Transverse colon (tissue), 4 donors: ENCODE measurements at regions not wholly inside any gene's neighbourhood (a gene's known extent, or its start where the extent isn't known, plus 50 kb on each side); places are given as distances from the start of the nearest gene placed in this dataset.

Experiments
- DNase-seq: peaks from one replicate; pipeline ENCODE4 v3.0.0-alpha.2; 2019
- H3K27ac ChIP-seq, 4 donors: fragments of 200-600 bp; sonication (generic); 2 replicates each; pipeline ENCODE4 v1.5.1; 2016 to 2018; ENCODE audit warnings: inconsistent platforms in 4 of 4
- H3K27me3 ChIP-seq: fragments of 200-600 bp; sonication (generic); 2 replicates; pipeline ENCODE4 v1.5.1; 2017; ENCODE audit warnings: inconsistent platforms
- H3K36me3 ChIP-seq, 4 donors: fragments of 200-600 bp; sonication (generic); 2 replicates each; pipeline ENCODE4 v1.5.1; 2017 to 2019; ENCODE audit warnings: inconsistent platforms in 4 of 4
- H3K4me1 ChIP-seq, 4 donors: fragments of 200-600 bp; sonication (generic); 2 replicates each; pipeline ENCODE4 v1.5.1; 2017 to 2020; ENCODE audit warnings: inconsistent platforms in 4 of 4
- H3K4me3 ChIP-seq, 4 donors: fragments of 200-600 bp; sonication (generic); 1 replicate in 1 of 4; 2 replicates in 3 of 4; pipeline versions ENCODE4 v1.5.1 to v1.6.1; 2017 to 2019; ENCODE audit warnings: inconsistent platforms in 4 of 4
- H3K9me3 ChIP-seq, 2 donors: fragments of 200-600 bp; sonication (generic); 2 replicates each; pipeline ENCODE4 v1.5.1; 2017 to 2019; ENCODE audit warnings: inconsistent platforms in 2 of 2
- EP300 ChIP-seq: sonication (generic); formaldehyde crosslinking; IDR thresholded peaks from one replicate; pipeline ENCODE4 v1.6.1; 2017; ENCODE audit warnings: antibody characterized with exemption, low read depth
- POLR2A ChIP-seq: fragments of 450-650 bp; IDR thresholded peaks from one replicate; pipeline ENCODE4 v1.6.1; 2016; ENCODE audit warnings: antibody characterized with exemption, mild to moderate bottlenecking, moderate library complexity
- POLR2AphosphoS5 ChIP-seq, 3 donors: sonication (generic); formaldehyde crosslinking; IDR thresholded peaks; one replicate each; pipeline ENCODE4 v1.6.1; 2016; ENCODE audit warnings: antibody characterized with exemption in 3 of 3
- WGBS, 2 donors: methylation state at CpG; one replicate each; pipeline ENCODE4 v1.1.5; 2018; ENCODE audit warnings: low coverage in 1 of 2; 5-methylcytosine and 5-hydroxymethylcytosine counted together
- in situ Hi-C, 4 donors: fragments of 200-750 bp; cut with MboI; loops; one replicate each; pipeline versions ENCODE4 v1.15.0 to v1.15.1; 2017; ENCODE audit warnings: low sequenced_read_pairs in 3 of 4, low pct_ligation_motif_present in 1 of 4, low pct_unique_long_range_greater_than_20kb in 1 of 4
- intact Hi-C: fragments of 100-400 bp; cut with DNase I; formaldehyde crosslinking; loops from one replicate; pipeline ENCODE4 v1.15.1; 2023; ENCODE audit warnings: low total_unique reads
- TF ChIP-seq, protein P1 (sequence below), 5 experiments: fragments of 200-600 bp in 3 of 5; fragments of 450-650 bp in 2 of 5; sonication (generic) in 3 of 5; IDR thresholded peaks; 1 replicate in 2 of 5; 2 replicates in 3 of 5; pipeline ENCODE4 v1.5.1; 2016 to 2017; ENCODE audit warnings: antibody characterized with exemption in 5 of 5, inconsistent platforms in 3 of 5, mild to moderate bottlenecking in 2 of 5, moderate library complexity in 1 of 5

DNA sequence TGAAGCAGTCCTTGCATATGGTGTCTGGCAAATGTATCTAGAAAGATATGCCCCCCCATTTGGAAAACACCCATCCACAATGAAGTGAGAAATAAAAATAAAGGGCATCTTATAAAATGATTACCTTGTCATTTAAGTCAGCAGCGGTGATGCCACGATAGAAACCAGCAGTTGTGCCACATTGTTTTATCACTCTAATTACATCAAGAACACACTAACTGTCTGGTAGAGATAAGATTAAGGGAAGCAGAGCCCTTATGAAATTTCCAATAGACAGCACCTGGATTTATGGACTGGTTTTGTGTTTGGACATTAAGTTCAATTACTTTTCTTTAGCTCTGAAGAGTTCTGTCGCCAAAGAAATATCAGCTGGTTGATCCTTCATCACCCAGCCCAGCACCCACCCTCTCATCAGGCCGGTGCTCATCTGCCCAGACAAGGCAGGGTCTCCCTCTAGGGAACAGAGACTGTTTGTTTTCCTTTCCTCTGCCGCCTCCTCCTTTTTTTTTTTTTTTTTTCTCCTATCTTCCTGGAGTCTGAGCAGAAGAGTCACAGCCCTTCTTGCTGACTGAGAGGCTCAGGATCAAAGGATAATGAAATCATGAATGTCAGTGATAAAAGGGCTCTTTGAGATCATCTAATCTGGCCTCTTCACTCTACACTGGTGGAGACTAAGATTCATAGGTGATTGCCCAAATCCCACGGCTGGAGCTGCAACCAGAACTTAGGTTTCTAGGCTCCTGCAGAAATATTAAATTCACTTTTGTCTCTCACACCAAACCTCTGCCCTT lies 464.1 kb downstream of the NTRK3 start:
- DNase-seq: no peak
- in situ Hi-C loops (no loop called here), intact Hi-C loops (no loop called here)
- no peak overlapping the region for H3K4me3 ChIP-seq
- no peaks in the 10 kb centered on the region for H3K4me1 ChIP-seq
- H3K36me3 ChIP-seq: no peaks in the 10 kb centered on the region
- H3K27me3 ChIP-seq: no peaks in the 10 kb centered on the region
- H3K27ac ChIP-seq: no peak overlapping the region
- WGBS, 2 donors: 61 to 67% methylated on average over 4 to 6 of the region's 6 CpGs
- TF ChIP-seq EP300 (no peak), POLR2A (no peak), POLR2AphosphoS5 (IDR thresholded peaks at IDR 0.05) (no peak)
- TF ChIP-seq, protein P1, sequence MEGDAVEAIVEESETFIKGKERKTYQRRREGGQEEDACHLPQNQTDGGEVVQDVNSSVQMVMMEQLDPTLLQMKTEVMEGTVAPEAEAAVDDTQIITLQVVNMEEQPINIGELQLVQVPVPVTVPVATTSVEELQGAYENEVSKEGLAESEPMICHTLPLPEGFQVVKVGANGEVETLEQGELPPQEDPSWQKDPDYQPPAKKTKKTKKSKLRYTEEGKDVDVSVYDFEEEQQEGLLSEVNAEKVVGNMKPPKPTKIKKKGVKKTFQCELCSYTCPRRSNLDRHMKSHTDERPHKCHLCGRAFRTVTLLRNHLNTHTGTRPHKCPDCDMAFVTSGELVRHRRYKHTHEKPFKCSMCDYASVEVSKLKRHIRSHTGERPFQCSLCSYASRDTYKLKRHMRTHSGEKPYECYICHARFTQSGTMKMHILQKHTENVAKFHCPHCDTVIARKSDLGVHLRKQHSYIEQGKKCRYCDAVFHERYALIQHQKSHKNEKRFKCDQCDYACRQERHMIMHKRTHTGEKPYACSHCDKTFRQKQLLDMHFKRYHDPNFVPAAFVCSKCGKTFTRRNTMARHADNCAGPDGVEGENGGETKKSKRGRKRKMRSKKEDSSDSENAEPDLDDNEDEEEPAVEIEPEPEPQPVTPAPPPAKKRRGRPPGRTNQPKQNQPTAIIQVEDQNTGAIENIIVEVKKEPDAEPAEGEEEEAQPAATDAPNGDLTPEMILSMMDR (IDR thresholded peaks at IDR 0.05): no peak
- H3K9me3 ChIP-seq: no peaks in the 10 kb centered on the region

DNA sequence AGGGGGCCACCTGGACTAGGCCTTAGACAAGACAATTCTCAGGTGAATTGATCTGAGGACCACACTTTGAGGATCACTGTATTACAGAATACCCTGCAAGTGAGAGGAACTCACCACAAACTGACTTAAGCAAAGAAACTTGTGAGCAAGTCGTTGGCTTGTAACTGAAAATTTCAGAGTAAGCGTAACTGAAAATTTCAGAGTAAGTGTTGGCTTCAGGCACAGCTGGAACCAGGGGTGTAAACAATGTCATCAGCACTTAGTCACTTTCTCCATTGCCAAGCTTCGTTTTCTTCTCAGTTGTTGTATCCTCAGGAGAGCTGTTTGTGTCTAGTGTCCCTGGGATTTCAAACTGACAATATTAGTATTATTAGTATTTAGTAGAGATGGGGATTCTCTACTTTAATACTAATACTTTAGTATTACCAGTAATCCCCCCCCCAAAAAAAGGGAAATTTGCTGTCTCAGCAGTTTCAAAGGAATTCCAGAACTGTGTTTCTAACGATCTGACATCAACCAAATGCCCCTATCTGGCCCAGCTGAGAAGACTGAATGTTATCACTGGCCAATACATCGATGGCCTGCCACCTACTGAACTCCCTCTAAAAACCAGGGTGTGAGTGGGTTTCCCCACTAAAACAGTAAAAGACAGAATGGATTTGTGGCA lies 474.4 kb downstream of the NTRK3 start:
- Histone ChIP-seq H3K27me3 (no peaks in the 10 kb centered on the region), H3K27ac (no peak overlapping the region), H3K4me3 (no peak overlapping the region), H3K9me3 (no peaks in the 10 kb centered on the region), H3K36me3 (no peaks in the 10 kb centered on the region), H3K4me1 (no peaks in the 10 kb centered on the region)
- TF ChIP-seq POLR2AphosphoS5 (IDR thresholded peaks at IDR 0.05): no peak
- intact Hi-C loops: no loop called here
- 39 to 53% methylated on average over 3 to 5 of the region's 5 CpGs for WGBS, 2 donors
- DNase-seq: no peak
- in situ Hi-C loops: no loop called here

DNA sequence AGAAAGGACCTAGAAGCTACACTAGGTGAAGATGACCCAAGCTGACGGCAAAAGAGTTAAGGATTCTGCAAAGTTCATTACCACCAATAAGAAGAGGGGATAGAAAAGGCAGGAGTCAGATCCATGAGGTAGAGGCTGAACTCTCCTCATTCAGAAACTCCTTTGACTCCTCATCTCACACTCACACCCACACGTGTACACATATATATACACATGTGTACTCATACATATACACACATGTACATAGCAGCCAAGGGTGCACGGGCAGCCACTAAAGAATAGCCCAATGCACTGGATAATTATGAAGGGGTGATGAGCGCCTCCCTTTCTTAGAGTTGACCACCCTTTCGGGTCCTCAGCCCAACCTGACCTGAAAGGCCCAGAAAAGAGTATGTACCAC lies 476.8 kb downstream of the NTRK3 start:
- whole genome bisulfite sequencing, 2 donors: 78 to 86% methylated on average over 5 of the region's 5 CpGs
- TF ChIP-seq, protein P1 (IDR thresholded peaks at IDR 0.05): no peak
- TF ChIP-seq POLR2A (no peak), POLR2AphosphoS5 (IDR thresholded peaks at IDR 0.05) (no peak), EP300 (no peak)
- in situ Hi-C loops (no loop called here), intact Hi-C loops (no loop called here)
- DNase-seq: no peak
- no peaks in the 10 kb centered on the region for H3K4me1 ChIP-seq
- no peaks in the 10 kb centered on the region for H3K27me3 ChIP-seq
- H3K9me3 ChIP-seq: no peaks in the 10 kb centered on the region
- no peak overlapping the region for H3K27ac ChIP-seq
- no peak overlapping the region for H3K4me3 ChIP-seq
- H3K36me3 ChIP-seq: no peaks in the 10 kb centered on the region

DNA sequence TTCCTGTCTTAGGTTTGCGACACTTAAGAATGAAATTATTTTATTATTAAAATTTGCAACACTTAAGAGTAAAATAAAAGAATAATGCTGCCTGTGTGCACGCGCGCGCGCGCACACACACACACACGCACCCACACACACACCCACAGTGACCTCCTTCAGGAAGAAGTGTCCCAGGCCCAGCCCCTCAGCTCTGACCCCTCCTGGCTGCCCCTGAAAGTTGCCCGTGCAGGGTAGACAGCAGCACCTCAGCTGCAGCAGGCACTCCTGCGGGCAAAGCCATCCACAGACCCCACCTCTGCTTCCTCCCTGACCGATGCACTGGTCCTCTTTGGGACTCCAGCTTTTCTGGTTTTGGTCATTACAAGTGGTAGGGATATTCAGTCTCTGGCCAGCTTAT lies 478.2 kb downstream of the NTRK3 start:
- H3K36me3 ChIP-seq: no peaks in the 10 kb centered on the region
- no peaks in the 10 kb centered on the region for H3K27me3 ChIP-seq
- 82 to 87% methylated on average over 6 to 11 of the region's 11 CpGs for WGBS, 2 donors
- in situ Hi-C loops: no loop called here
- H3K9me3 ChIP-seq: no peaks in the 10 kb centered on the region
- no peak for DNase-seq
- H3K4me1 ChIP-seq: no peaks in the 10 kb centered on the region
- no peak overlapping the region for H3K27ac ChIP-seq
- intact Hi-C loops: no loop called here
- TF ChIP-seq POLR2A (no peak), POLR2AphosphoS5 (IDR thresholded peaks at IDR 0.05) (no peak), EP300 (no peak)
- TF ChIP-seq, protein P1 (IDR thresholded peaks at IDR 0.05): no peak
- no peak overlapping the region for H3K4me3 ChIP-seq
